ENCODE measurements at regions not wholly inside any gene's neighbourhood (a gene's known extent, or its start where the extent isn't known, plus 50 kb on each side); places are given as distances from the start of the nearest gene placed in this dataset.

- Histone ChIP-seq H4K20me1 (ENCODE audit: insufficient read depth, low read length) (no peaks in the 10 kb centered on the region), H3K4me1 (ENCODE audit: insufficient read depth, low read length, poor library complexity, severe bottlenecking) (no peaks in the 10 kb centered on the region), H2AFZ (ENCODE audit: low read length) (no peak overlapping the region), H3K4me3 (ENCODE audit: low read depth, low read length, poor library complexity, severe bottlenecking) (no peak overlapping the region), H3K36me3 (ENCODE audit: insufficient read depth, low read length) (no peaks in the 10 kb centered on the region), H3K27ac (ENCODE audit: low read depth, low read length, poor library complexity, severe bottlenecking) (no peak overlapping the region), H3K4me2 (ENCODE audit: low read length) (no peak overlapping the region), H3K9me2 (ENCODE audit: insufficient read depth, low read length) (no peaks in the 10 kb centered on the region), H3K9me3 (ENCODE audit: low read length) (no peaks in the 10 kb centered on the region), H3K79me2 (ENCODE audit: insufficient read depth, low read depth, low read length) (no peaks in the 10 kb centered on the region)
- ChIA-PET POLR2A (no interaction called here), CTCF (ENCODE audit: unreplicated experiment) (no interaction called here)
- BruUV-seq (replicated peaks): no TSS peak
- TF ChIP-seq EZH2phosphoT487 (IDR thresholded peaks at IDR 0.05; ENCODE audit: borderline replicate concordance, low read depth, low read length) (no peak), CTCF (conservative IDR thresholded peaks at IDR 0.05; ENCODE audit: low read length) (no peak)
- intact Hi-C loops (cut with micrococcal nuclease; ENCODE audit: unreplicated experiment): no loop called here
- no peak for DNase-seq (ENCODE audit: low spot score)
These were observed 1131.1 kb upstream of the WWC1 start for GRCh38 chr5:167160388-167160787.

- Histone ChIP-seq H3K27ac (ENCODE audit: low read depth, low read length, poor library complexity, severe bottlenecking) (no peak overlapping the region), H3K9me2 (ENCODE audit: insufficient read depth, low read length) (no peaks in the 10 kb centered on the region), H3K4me1 (ENCODE audit: insufficient read depth, low read length, poor library complexity, severe bottlenecking) (no peaks in the 10 kb centered on the region), H2AFZ (ENCODE audit: low read length) (no peak overlapping the region), H3K9me3 (ENCODE audit: low read length) (no peaks in the 10 kb centered on the region), H3K4me2 (ENCODE audit: low read length) (no peak overlapping the region), H4K20me1 (ENCODE audit: insufficient read depth, low read length) (no peaks in the 10 kb centered on the region), H3K79me2 (ENCODE audit: insufficient read depth, low read depth, low read length) (no peaks in the 10 kb centered on the region), H3K36me3 (ENCODE audit: insufficient read depth, low read length) (no peaks in the 10 kb centered on the region), H3K4me3 (ENCODE audit: low read depth, low read length, poor library complexity, severe bottlenecking) (no peak overlapping the region)
- POLR2A ChIA-PET: no interaction called here
- intact Hi-C loops (cut with micrococcal nuclease; ENCODE audit: unreplicated experiment): no loop called here
- no peak for DNase-seq (ENCODE audit: low spot score)
- CTCF ChIA-PET (ENCODE audit: unreplicated experiment): no interaction called here
- TF ChIP-seq EZH2phosphoT487 (IDR thresholded peaks at IDR 0.05; ENCODE audit: borderline replicate concordance, low read depth, low read length) (no peak), CTCF (conservative IDR thresholded peaks at IDR 0.05; ENCODE audit: low read length) (no peak)
- no TSS peak for BruUV-seq (replicated peaks)
These were observed 1124.7 kb upstream of the WWC1 start for GRCh38 chr5:167166696-167167095.

GRCh38 chr5:167167191-167167795 lies 1124.2 kb upstream of the WWC1 start:
- intact Hi-C loops (cut with micrococcal nuclease; ENCODE audit: unreplicated experiment): no loop called here
- CTCF ChIA-PET (ENCODE audit: unreplicated experiment): no interaction called here

More at GRCh38 chr5:167167191-167167795, 1124.2 kb upstream of the WWC1 start:
- H3K36me3 ChIP-seq (ENCODE audit: insufficient read depth, low read length): no peaks in the 10 kb centered on the region
- no peak for DNase-seq (ENCODE audit: low spot score)
- H4K20me1 ChIP-seq (ENCODE audit: insufficient read depth, low read length): no peaks in the 10 kb centered on the region
- TF ChIP-seq EZH2phosphoT487 (IDR thresholded peaks at IDR 0.05; ENCODE audit: borderline replicate concordance, low read depth, low read length): no peak
- TF ChIP-seq CTCF (conservative IDR thresholded peaks at IDR 0.05; ENCODE audit: low read length): no peak
- H3K4me2 ChIP-seq (ENCODE audit: low read length): no peak overlapping the region
- BruUV-seq (replicated peaks): no TSS peak
- POLR2A ChIA-PET: no interaction called here
- no peaks in the 10 kb centered on the region for H3K79me2 ChIP-seq (ENCODE audit: insufficient read depth, low read depth, low read length)
- H2AFZ ChIP-seq (ENCODE audit: low read length): no peak overlapping the region
- H3K9me2 ChIP-seq (ENCODE audit: insufficient read depth, low read length): no peaks in the 10 kb centered on the region
- H3K27ac ChIP-seq (ENCODE audit: low read depth, low read length, poor library complexity, severe bottlenecking): no peak overlapping the region
- H3K4me1 ChIP-seq (ENCODE audit: insufficient read depth, low read length, poor library complexity, severe bottlenecking): no peaks in the 10 kb centered on the region
- H3K4me3 ChIP-seq (ENCODE audit: low read depth, low read length, poor library complexity, severe bottlenecking): no peak overlapping the region
- no peaks in the 10 kb centered on the region for H3K9me3 ChIP-seq (ENCODE audit: low read length)
